ENCODE measurements at regions not wholly inside any gene's neighbourhood (a gene's known extent, or its start where the extent isn't known, plus 50 kb on each side); places are given as distances from the start of the nearest gene placed in this dataset.
"Not testable (repeated sequence)": the region's sequence is repeated elsewhere in the genome, so short reads cannot be mapped to it uniquely, and the experiment has no call there.

DNA sequence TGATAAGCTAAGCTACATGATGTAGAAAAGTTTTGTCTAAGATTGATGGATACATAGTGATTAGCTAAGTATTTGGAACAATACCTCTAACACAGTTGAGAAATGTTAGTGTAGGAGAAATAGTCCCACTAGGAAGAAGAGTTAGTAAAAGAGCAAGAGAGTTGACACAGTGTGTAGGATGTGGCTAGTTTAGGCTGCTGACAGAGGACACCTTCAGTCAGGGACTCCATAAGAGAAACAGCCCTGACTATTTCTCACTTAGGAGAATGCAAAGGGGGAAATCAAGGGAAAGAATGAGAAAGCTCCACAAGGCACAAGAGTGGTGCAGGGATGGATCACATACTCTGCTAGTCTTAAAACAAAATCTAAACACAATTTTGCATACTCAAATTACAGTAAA, 613.7 kb downstream of the SLC16A7 start:
- Mint-ChIP-seq H3K36me3 (ENCODE audit: insufficient read depth) (no peaks in the 10 kb centered on the region), H3K27ac (no peak overlapping the region), H3K4me1 (ENCODE audit: low read depth in 2 of 2) (no peaks in the 10 kb centered on the region), H3K4me3 (no peak overlapping the region), H3K27me3 (no peaks in the 10 kb centered on the region), H3K9me3 (peaks cover 0 to 8% of the 10 kb centered on the region in 2 donors)
- DNase-seq (no peak), ATAC-seq (replicated peaks) (no peak)

DNA sequence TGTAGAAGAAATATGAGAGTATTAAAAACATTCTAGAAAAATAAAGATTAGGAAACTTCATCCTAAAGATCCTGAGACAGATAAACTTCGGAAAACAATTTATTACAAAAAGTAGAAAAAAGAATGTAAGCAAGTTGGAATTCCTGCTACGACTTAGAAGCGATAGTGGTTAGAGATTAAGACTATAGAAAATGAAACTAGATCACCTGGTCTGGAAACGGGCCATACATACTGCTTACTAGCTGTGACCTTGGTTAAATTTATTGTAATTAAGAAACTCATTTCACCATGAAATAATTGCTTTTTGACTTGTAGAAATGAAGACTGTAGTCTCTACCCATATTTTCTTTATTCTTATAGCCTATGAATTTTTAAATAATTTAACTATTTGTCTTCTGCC, 614.1 kb downstream of the SLC16A7 start:
- no peak for ATAC-seq (replicated peaks)
- H3K4me1 Mint-ChIP-seq (ENCODE audit: low read depth in 2 of 2), result no peaks in the 10 kb centered on the region
- H3K27me3 Mint-ChIP-seq, result no peaks in the 10 kb centered on the region
- no peak overlapping the region for H3K4me3 Mint-ChIP-seq
- no peaks in the 10 kb centered on the region for H3K36me3 Mint-ChIP-seq (ENCODE audit: insufficient read depth)
- no peak overlapping the region for H3K27ac Mint-ChIP-seq
- peaks cover 0 to 8% of the 10 kb centered on the region in 2 donors for H3K9me3 Mint-ChIP-seq
- no peak for DNase-seq

DNA sequence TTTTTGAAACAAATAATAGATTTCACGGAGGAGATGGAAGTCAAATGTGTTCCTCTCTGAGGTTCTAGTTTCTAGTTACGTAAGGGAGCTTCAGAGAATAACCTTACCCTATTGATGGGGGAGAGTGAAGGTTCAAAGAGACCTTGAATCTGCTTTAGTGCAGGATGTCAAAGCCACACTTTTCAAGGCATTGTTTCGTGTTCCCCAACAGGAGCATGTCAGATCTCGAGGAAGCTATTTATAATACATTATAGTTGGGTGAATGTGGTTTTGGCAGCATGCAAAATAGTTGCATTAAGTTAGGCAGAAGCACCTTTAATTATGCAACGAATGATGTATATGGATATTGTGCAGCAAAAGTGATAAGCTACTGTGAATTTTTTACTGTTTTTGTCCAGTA, 614.9 kb downstream of the SLC16A7 start:
- H3K27me3 Mint-ChIP-seq, result no peaks in the 10 kb centered on the region
- ATAC-seq (replicated peaks) (no peak), DNase-seq (no peak)
- H3K4me1 Mint-ChIP-seq (ENCODE audit: low read depth in 2 of 2), result no peaks in the 10 kb centered on the region
- peaks cover 0 to 9% of the 10 kb centered on the region in 2 donors for H3K9me3 Mint-ChIP-seq
- no peak overlapping the region for H3K27ac Mint-ChIP-seq
- H3K36me3 Mint-ChIP-seq (ENCODE audit: insufficient read depth), result no peaks in the 10 kb centered on the region
- H3K4me3 Mint-ChIP-seq, result no peak overlapping the region

DNA sequence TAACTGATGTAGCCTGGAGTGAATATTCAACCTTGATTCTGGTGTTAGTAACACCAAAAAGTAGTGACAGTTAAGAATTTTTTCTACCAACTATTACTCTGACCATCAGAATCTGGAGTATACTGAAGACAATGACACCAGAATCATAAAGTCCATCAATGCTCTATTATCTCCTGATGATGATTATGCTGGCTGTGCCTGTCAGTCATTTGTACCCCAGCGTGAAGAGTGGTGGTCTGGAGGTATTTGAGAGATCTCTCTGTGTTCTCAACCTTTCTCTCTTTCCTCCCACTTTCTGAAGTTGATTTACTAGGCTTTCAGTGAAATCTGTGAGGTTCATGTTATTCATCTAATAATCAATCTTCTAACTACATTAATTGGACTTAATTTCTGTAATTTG, 615.4 kb downstream of the SLC16A7 start:
- DNase-seq (no peak), ATAC-seq (replicated peaks) (no peak)
- Mint-ChIP-seq H3K9me3 (peaks cover 0 to 9% of the 10 kb centered on the region in 2 donors), H3K27ac (no peak overlapping the region), H3K4me3 (no peak overlapping the region), H3K27me3 (no peaks in the 10 kb centered on the region), H3K36me3 (ENCODE audit: insufficient read depth) (no peaks in the 10 kb centered on the region), H3K4me1 (ENCODE audit: low read depth in 2 of 2) (no peaks in the 10 kb centered on the region)

DNA sequence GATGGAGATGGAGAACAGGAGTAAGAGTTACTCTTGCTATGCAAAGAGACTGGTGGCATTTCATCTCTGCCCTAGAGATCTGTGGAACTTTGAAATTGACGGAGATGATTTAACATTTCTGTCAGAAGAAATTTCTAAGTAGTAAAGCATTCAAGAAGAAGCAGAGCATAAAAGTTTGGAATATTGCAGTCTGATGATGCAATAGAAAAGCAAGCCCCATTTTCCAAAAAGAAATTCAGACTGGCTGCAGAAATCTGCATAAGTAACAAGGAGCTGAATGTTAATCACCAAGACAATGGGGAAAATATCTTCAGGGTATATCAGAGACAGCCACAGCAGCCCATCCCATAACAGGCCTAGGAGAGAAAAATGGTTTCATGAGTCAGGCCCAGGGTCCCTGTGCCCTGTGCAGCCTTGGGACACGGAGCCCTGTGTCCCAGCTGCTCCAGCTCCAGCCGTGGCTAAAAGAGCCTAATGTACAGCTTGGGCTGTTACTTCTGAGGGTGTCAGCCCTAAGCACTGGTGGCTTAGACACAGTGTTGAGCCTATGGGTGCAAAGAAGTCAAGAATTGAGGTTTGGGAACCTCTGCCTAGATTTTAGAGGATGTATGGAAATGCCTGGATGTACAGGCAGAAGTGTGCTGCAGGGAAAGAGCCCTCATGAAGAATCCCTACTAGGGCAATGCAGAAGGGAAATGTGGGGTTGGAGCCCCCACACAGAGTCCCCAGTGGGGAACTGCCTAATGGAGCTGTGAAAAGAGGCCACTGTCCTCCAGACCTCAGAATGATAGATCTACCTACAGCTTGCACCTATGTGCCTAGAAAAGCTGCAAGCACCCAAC, 616.6 kb downstream of the SLC16A7 start:
- Mint-ChIP-seq H3K27ac (no peak overlapping the region), H3K9me3 (peaks cover 0 to 9% of the 10 kb centered on the region in 2 donors)
- no peak for DNase-seq

DNA sequence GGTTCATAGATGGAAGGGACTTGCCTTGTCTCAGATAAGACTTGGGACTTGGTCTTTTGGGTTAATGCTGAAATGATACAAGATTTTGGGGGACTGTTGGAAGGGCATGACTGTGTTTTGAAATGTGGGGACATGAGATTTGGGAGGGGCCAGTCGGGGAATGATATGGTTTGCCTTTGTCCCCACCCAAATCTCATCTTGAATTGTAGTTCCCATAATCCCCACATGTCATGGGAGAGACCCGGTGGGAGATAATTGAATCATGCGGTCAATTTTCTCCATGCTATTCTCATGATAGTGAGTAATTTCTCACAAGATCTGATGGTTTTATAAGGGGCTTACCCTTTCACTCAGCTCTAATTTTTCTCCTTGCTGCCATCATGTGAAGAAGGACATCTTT, 617.4 kb downstream of the SLC16A7 start:
- DNase-seq; H3K27me3 Mint-ChIP-seq; H3K4me3 Mint-ChIP-seq; H3K9me3 Mint-ChIP-seq; H3K4me1 Mint-ChIP-seq (ENCODE audit: low read depth in 2 of 2); H3K36me3 Mint-ChIP-seq (ENCODE audit: insufficient read depth); H3K27ac Mint-ChIP-seq; ATAC-seq (replicated peaks): not testable (repeated sequence)

More for the DNA sequence above, 616.6 kb downstream of the SLC16A7 start:
- no peaks in the 10 kb centered on the region for H3K4me1 Mint-ChIP-seq (ENCODE audit: low read depth in 2 of 2)
- no peak overlapping the region for H3K4me3 Mint-ChIP-seq
- H3K27me3 Mint-ChIP-seq, result no peaks in the 10 kb centered on the region
- no peak for ATAC-seq (replicated peaks)
- H3K36me3 Mint-ChIP-seq (ENCODE audit: insufficient read depth), result no peaks in the 10 kb centered on the region

DNA sequence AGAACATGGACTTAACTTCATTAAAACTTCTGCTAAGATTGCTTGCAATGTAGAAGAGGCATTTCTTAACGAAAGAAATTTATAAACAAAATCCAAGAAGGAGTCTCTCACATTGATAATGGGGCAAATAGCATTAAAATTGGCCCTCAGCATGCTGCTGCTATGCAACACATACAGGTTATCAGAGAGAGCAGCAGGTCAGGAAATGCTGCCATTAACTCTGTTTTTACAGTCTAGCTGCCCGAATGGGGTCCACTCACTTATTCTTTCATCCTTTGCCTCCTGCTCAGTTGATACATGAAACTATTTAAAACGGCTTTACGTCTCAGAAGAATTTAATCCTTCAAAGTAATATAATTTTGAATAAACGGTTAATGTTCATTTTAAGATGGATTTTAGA, 620.4 kb downstream of the SLC16A7 start:
- Mint-ChIP-seq H3K9me3 (peaks cover 0 to 8% of the 10 kb centered on the region in 2 donors), H3K27me3 (no peaks in the 10 kb centered on the region), H3K36me3 (ENCODE audit: insufficient read depth) (no peaks in the 10 kb centered on the region), H3K4me3 (no peak overlapping the region), H3K27ac (no peak overlapping the region), H3K4me1 (ENCODE audit: low read depth in 2 of 2) (no peaks in the 10 kb centered on the region)
- DNase-seq (no peak), ATAC-seq (replicated peaks) (no peak)

DNA sequence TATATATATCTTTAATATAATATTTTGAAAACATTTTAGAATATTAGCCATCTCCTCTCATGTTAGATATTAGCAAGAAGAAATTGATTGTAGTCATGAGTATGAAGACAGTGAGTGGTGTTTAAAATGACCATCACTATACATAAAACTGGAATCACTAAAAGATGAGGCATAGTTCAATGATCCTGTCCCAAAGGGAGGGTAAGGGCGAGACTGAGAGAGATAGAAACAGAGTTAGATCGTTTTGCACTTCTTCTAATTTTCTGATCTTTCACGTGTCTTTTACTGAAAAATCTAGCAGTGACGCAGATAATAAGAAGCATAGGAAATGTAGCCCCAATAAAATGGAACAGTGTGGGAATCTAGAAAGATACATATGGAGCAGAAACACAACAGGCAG, 627.4 kb downstream of the SLC16A7 start:
- no peak overlapping the region for H3K27ac Mint-ChIP-seq
- H3K36me3 Mint-ChIP-seq (ENCODE audit: insufficient read depth), result no peaks in the 10 kb centered on the region
- no peak for DNase-seq
- ATAC-seq (replicated peaks), result no peak
- no peak overlapping the region for H3K4me3 Mint-ChIP-seq
- H3K27me3 Mint-ChIP-seq, result no peaks in the 10 kb centered on the region
- peaks cover 5 to 8% of the 10 kb centered on the region in 2 donors for H3K9me3 Mint-ChIP-seq
- H3K4me1 Mint-ChIP-seq (ENCODE audit: low read depth in 2 of 2), result no peaks in the 10 kb centered on the region

DNA sequence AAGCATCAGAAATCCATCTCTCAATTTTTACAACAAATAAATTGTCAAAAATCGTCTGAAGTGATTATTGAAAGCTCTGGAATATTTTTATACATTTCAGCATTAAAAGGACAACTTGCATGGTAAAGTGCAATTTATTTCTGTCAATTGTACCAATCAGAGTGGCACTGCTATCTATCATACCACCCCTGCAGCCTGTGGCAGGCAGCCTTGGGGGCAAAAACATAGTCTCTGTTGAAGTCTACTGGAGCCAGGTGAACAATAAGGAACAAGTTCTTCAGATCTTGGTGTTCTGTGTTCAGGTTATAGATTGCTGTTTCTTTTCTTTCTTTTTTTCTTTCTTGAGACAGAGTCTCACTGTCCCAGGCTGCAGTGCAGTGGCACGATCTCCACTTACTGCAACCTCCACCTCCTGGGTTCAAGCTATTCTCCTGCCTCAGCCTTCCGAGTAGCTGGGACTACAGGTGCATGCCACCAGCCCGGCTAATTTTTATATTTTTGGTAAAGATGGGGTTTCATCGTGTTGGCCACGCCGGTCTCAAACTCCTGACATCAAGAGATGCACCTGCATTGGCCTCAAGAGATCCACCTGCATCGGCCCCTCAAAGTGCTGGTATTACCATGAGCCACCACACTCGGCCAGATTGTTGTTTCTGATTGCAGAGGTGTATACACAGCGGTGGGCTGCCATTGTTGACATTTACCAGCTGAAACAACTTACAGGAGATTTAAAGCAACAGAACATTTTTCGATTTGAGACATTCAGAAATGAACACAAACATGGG, 629.6 kb downstream of the SLC16A7 start:
- Mint-ChIP-seq H3K27me3 (no peaks in the 10 kb centered on the region), H3K4me3 (no peak overlapping the region), H3K27ac (no peak overlapping the region), H3K9me3 (peaks cover 5 to 8% of the 10 kb centered on the region in 2 donors), H3K4me1 (ENCODE audit: low read depth in 2 of 2) (no peaks in the 10 kb centered on the region), H3K36me3 (ENCODE audit: insufficient read depth) (no peaks in the 10 kb centered on the region)
- ATAC-seq (replicated peaks) (no peak), DNase-seq (no peak)

DNA sequence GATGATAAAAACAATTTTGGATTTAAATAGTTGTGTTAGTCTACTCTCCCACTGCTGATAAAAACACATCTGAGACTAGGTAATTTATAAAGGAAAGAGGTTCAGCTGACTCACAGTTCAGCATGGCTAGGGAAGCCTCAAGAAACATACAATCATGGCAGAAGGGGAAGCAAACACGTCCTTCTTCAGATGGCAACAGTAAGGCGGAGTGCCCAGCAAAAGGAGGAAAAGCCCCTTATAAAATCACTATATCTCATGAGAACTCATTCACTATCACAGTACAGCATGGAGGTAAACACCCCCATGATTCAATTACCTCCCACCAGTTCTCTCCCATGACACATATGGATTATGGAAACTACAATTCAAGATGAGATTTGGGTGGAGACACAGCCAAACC, 632.1 kb downstream of the SLC16A7 start:
- no peak overlapping the region for H3K4me3 Mint-ChIP-seq
- ATAC-seq (replicated peaks), result no peak
- H3K4me1 Mint-ChIP-seq (ENCODE audit: low read depth in 2 of 2), result no peaks in the 10 kb centered on the region
- peaks cover 6 to 11% of the 10 kb centered on the region in 2 donors for H3K9me3 Mint-ChIP-seq
- no peaks in the 10 kb centered on the region for H3K27me3 Mint-ChIP-seq
- no peak overlapping the region for H3K27ac Mint-ChIP-seq
- H3K36me3 Mint-ChIP-seq (ENCODE audit: insufficient read depth), result no peaks in the 10 kb centered on the region
- no peak for DNase-seq

DNA sequence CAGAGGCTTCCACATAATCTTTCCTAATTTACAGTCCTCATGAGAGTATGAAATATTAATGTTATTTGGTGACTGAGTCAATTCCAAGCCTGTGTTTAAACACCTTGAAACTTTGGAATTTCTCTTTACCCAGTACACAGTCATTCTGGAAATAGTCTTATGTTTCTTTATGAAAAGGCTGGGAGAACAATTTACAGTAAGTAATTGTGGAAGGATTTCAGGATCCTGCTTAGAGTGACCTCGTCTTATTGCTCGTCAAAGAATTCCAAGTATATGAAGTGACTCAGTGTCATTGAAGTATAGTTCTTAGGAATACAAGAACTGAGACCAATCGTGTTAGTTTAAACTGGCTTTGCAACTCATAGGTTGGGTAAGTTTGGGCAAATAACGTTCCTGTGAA, 634.2 kb downstream of the SLC16A7 start:
- DNase-seq, result no peak
- no peak overlapping the region for H3K4me3 Mint-ChIP-seq
- peaks cover 9 to 15% of the 10 kb centered on the region in 2 donors for H3K9me3 Mint-ChIP-seq
- no peaks in the 10 kb centered on the region for H3K4me1 Mint-ChIP-seq (ENCODE audit: low read depth in 2 of 2)
- no peaks in the 10 kb centered on the region for H3K36me3 Mint-ChIP-seq (ENCODE audit: insufficient read depth)
- no peak overlapping the region for H3K27ac Mint-ChIP-seq
- H3K27me3 Mint-ChIP-seq, result no peaks in the 10 kb centered on the region
- no peak for ATAC-seq (replicated peaks)

DNA sequence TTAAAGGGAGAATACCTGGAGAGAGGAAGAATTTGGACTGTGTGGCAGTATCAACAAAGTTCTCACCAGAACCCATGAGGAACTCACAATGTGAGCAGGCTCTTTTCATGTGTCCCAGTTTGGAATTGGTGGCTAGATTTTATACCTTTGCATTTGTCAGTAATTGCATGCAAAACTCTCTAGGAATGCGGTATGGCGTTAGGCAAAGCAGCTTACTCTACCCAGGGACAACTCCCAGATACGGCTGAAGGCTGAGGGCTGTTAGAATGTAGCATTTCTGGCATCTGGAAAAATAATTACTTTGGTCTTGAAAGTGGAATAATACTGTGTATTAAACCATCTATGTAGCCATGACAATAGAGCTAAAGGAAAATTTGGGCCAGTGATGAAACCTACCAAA, 635.5 kb downstream of the SLC16A7 start:
- peaks cover 10 to 18% of the 10 kb centered on the region in 2 donors for H3K9me3 Mint-ChIP-seq
- H3K27ac Mint-ChIP-seq, result no peak overlapping the region
- ATAC-seq (replicated peaks), result no peak

DNA sequence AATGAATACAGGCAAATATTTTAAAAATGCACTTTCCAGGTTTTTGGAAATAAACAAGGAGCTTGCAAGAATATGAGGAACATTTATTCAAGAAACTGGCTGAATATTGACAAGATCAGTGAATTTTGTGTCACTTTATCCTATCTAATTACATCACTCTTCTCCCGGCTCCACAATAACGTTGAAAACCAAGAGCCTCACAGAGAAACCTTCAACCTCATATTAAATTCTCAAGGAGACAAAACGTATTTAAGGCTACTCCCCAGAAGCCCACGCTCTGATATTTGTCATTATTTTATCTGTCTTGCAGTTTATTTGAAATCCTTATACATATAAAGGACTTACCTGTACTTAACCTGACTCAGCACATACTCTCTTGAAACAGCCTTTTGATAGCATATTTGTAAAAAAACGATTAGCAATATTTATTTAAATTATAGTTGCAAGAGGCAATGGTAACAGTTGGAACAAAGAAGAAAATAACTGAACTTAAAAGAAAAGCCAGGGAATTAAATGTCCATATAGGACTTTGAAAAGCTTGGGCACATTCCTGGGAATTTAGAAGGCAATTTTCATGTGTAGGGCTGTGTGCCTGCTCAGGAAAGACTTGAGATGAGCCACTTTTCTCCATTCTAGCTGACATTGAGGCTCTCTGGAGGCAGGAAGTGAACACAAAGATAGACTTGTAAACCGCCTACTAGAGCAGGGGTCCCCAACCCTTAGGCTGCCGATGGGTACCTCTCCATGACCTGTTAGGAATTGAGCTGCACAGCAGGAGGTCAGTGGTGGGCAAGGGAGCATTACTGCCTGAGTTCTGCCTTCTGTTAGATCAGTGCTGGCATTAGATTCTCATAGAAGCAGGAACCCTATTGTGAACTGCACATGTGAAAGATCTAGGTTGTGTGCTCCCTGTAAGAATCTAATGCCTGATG, 636.4 kb downstream of the SLC16A7 start:
- no peak overlapping the region for H3K27ac Mint-ChIP-seq

More for the DNA sequence above, 635.5 kb downstream of the SLC16A7 start:
- Mint-ChIP-seq H3K27me3 (no peaks in the 10 kb centered on the region), H3K4me3 (no peak overlapping the region), H3K36me3 (ENCODE audit: insufficient read depth) (no peaks in the 10 kb centered on the region), H3K4me1 (ENCODE audit: low read depth in 2 of 2) (no peaks in the 10 kb centered on the region)
- no peak for DNase-seq

More for the DNA sequence above, 636.4 kb downstream of the SLC16A7 start:
- H3K27me3 Mint-ChIP-seq, result no peaks in the 10 kb centered on the region
- ATAC-seq (replicated peaks) (no peak), DNase-seq (no peak)
- no peak overlapping the region for H3K4me3 Mint-ChIP-seq
- no peaks in the 10 kb centered on the region for H3K36me3 Mint-ChIP-seq (ENCODE audit: insufficient read depth)
- H3K4me1 Mint-ChIP-seq (ENCODE audit: low read depth in 2 of 2), result no peaks in the 10 kb centered on the region
- H3K9me3 Mint-ChIP-seq, result peaks cover 12 to 20% of the 10 kb centered on the region in 2 donors
